ENCODE measurements at regions not wholly inside any gene's neighbourhood (a gene's known extent, or its start where the extent isn't known, plus 50 kb on each side); places are given as distances from the start of the nearest gene placed in this dataset.
"Not testable (repeated sequence)": the region's sequence is repeated elsewhere in the genome, so short reads cannot be mapped to it uniquely, and the experiment has no call there.

GRCh38 chr10:3318480-3318807 lies 145.9 kb upstream of the PITRM1 start:
- TF ChIP-seq, protein P1, sequence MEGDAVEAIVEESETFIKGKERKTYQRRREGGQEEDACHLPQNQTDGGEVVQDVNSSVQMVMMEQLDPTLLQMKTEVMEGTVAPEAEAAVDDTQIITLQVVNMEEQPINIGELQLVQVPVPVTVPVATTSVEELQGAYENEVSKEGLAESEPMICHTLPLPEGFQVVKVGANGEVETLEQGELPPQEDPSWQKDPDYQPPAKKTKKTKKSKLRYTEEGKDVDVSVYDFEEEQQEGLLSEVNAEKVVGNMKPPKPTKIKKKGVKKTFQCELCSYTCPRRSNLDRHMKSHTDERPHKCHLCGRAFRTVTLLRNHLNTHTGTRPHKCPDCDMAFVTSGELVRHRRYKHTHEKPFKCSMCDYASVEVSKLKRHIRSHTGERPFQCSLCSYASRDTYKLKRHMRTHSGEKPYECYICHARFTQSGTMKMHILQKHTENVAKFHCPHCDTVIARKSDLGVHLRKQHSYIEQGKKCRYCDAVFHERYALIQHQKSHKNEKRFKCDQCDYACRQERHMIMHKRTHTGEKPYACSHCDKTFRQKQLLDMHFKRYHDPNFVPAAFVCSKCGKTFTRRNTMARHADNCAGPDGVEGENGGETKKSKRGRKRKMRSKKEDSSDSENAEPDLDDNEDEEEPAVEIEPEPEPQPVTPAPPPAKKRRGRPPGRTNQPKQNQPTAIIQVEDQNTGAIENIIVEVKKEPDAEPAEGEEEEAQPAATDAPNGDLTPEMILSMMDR (IDR thresholded peaks at IDR 0.05) = not testable (repeated sequence)
- TF ChIP-seq POLR2A (IDR thresholded peaks at IDR 0.05) = not testable (repeated sequence)
